ELF-1 (cell line): ENCODE measurements at regions not wholly inside any gene's neighbourhood (a gene's known extent, or its start where the extent isn't known, plus 50 kb on each side); places are given as distances from the start of the nearest gene placed in this dataset.

Source experiments
- DNase-seq: peaks from one replicate; pipeline ENCODE4 v3.0.0-alpha.2; 2016; ENCODE audit warnings: low read depth, low spot score

DNA sequence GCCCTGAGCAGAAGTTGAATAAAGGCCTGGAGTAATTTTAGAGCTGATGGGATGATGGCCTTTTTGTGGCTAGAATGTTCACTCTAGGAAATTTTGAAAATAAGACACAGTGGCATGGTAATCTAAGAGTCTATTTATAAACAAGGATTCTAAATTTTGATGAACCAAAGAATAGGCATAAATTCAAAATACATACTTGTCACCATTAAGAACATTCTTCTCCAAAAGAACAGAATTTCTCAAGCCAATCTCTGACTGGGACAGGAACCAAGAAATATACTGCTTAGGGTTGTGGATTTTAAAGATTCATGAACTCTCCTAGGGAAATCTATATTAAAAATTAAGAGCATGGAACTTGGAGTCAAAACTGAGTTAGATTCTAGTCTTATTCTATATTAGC lies 98.2 kb upstream of the SETBP1 start:
- DNase-seq = no peak

DNA sequence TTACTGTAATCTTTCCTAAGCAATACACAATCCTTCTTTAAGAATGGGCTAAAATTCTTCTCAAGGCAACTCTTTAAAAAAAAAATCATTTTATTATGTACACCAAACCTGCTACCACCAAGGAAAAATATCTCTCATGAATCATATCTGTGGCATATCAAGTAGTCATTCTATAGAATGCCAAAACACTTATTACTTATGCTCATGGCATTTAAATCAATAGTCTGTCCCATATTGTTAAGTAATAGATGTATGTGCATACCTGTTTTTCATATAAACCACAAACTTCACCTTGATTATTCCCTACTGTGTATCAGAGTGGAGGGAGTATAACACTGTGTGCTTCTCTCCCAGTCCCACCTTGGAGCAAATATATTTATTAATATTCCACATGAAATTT lies 95.8 kb upstream of the SETBP1 start:
- DNase-seq = no peak

DNA sequence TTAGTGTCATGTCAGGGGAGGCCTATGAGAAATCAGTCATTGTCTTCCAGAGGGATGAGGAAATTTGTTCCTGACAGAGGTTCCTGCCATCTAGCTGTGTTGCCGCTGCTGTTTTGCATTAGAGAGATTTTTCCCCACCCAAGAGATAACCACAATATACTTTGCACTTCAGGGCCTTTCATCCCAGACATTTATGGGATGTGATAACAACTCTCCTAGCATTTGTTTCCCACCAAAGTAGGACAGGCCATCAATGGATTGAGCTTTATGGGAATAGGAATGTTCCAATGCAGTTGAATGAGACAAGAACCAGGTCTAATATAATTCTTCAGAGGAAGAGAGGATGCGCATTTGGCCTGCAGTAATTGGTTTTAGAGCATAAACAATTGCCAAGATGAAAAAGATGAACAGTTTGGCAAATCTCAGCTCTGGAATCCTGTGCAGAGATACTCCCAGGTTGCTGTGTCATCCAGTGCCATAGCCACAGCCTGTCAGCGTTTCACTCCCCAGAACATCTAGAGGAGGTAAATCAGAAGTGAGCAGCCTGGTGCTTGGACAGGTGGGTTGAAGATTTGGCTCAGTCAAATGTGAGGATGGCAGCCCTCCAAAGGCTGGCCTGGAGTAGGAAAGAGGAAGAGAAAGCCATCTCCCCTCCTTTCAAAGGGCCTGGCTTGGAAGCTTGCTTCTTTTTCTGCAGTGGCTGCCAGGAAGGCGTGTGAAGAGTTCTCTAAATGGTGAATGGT lies 93.7 kb upstream of the SETBP1 start:
- DNase-seq = no peak

DNA sequence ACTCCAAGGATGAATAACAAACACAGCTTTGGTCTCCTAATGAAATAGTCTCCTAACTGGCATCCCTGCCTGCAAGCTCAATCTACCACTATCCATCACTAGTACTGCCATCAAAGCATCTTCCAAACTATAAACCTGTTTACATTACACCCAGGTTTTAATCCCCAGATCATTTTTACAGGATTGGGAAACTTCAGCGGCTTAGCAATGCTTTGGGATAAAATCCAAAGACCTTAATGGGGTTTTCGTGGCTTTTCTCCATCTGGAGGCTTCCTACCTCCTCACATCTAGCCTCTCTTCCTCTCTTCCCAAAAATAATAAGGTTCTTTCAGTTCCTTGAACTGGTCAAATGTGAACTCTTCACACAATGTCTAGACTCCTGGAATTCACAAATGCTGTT lies 92.2 kb upstream of the SETBP1 start:
- DNase-seq = no peak

DNA sequence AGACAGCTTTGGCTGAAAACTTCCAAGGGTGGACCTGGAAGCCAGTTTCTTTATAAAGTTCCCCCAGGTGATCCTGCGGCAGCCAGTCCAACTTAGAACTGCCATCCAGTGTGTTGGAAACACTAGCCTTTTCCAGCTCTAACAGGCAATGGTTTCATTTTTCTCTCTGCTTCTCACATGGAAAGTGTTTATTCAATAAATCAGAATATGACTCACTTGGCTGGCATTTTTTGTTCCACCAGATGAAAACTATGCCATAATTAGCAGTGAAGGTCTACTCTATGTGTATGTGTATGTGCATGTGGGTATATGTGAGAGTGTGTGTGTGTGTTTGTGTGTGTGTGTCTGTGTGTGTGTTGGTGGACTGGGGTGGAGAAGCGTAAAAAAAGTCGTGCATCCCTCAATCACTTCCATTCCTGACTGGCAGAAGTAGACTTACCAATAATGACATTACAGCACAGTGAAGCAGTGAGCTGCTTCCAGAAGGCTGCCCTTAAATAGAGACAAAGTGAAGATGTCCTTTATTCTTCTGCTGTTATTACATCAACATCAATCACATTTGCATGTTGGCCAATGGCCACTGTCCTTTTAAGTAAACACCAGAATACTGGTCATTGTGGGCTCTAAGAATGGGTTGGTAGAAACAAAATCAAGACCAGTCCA lies 90.9 kb upstream of the SETBP1 start:
- DNase-seq = no peak

DNA sequence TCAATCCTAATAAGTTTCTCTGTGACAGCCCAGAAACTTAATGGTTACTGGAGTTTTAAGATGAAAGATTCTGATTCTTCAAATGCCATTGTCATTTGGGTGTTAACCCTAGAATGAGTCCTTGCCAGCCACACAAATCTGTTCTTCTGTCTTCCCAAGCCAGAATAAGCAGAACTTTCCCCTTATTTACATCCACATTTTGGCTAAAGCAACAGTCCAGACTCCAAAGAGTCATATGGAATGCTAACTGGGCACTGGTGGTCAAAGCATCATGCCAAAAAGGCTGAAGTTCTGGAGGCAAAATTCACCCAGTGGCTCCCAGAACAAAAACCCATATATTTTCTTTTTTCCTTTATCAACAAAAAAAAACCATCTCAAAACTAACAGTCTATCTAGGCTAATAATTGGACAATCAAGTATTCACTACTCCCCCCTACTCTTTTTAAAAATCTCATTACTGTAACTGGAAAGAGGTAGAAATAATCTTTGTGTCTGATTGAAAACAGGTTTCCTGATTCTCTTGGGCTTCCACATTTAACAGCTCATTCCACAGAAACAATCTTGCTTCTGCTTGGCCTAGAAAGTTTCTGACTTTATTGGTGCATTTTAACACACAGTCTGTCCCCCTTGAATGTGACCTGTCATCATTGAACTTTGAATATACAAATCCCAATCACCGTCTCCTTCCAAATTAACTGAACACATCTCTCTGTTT lies 89.6 kb upstream of the SETBP1 start:
- no peak for DNase-seq

DNA sequence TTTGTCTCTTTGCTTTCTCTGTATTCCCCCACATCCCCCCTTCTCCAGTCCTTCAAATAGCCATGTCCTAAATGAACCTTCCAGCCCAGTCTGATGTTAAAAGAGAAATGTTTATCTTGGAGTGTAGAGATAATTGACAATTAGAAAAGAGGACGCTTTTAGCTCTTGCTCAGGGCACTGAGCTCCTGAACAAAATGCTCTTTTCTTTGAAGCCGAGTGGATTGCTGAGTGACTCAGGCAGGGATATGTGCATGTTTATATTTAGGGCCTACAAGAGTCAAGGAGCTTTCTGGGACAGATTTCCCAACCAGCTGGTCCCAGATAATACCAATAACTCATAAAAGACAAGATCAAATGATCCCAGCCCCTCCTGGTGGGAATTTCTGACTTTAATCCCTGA lies 88.0 kb upstream of the SETBP1 start:
- DNase-seq = peak; percentile 27

DNA sequence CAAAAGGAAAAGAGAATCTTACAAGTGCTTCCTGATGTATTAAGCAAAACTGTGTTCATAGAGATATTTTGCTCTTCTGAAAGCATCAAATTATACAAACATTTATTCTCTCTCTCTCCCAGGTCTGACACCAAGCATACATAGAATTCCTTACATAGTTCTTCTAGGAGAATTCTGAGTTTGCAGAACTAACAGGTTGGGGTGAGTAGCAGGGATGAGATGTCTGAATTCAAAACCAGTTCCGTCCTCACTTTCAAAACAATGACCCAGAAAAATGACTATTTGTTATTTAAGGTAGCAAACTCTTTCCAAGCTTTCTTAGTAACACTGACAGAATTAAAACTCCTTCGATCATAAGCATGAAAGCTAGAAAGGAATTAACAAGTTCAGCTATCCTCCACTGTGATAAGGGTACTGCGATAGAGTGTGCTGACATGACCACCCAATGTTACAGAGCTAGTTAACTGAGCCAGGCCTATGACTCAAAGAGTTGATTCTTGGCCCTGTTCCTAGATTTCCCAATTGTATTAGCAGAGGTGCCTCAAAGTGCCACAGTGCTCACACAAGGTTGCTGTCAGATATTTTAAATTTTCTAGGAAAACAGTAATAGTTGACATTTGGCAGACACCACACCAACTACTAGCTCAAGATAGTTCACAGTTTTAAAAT lies 85.8 kb upstream of the SETBP1 start:
- DNase-seq = no peak

DNA sequence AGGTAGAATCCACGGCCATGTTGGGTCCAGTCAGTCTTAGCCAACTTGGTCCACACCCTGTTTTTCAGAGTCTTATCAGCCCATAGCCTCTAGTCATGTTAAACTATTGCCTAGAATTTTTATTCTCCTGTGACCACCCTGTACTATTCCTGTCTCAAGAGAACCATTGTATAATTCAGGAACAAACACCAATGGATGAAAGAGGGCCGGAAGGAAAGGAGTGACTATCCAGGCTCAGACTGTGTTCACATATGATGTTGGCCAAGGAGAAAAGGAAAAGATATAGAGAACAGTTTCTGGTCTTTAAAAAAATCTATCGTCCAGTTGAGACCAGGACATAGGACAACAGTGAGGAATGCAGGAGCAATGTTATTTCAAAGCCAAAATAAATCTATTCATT lies 82.9 kb upstream of the SETBP1 start:
- DNase-seq = no peak

DNA sequence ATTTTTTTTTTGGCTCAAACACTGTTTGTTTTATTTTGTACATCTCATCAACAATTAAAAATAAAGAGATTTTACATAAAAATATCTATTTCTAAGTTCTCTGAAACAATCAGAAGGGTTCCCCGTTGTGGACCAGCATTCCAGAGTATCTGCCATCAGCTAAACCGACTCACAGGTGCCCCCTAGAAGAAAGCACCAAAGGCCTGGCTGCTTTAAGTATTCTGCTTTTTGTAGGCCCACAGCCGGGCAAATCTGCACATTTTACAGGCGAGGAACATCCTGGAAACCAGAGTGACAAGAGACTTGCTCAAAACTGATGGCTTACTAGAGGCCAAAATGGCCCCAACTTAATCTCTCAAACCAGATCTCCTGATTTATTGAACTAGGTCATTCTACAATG lies 82.2 kb upstream of the SETBP1 start:
- DNase-seq = no peak

DNA sequence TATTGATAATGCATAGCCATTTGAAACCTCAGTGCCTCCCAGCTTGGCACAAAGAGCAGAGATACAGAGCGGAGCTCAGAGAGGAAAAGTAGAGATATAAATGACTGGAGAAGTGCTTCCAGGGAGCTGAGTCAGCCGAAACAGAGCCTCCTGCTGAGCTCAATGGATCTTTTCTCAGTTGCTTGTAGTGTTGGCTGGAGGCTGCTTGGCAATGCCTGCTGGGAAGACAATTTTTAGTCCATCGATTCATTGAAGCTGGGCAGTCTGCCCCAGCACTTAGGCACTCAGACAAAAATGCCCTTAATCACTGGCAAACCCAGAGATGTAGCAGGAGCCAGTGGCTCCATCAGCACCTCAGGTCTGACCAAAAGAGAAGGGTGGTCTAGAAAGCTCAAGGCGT lies 81.3 kb upstream of the SETBP1 start:
- peak; percentile 39 for DNase-seq

DNA sequence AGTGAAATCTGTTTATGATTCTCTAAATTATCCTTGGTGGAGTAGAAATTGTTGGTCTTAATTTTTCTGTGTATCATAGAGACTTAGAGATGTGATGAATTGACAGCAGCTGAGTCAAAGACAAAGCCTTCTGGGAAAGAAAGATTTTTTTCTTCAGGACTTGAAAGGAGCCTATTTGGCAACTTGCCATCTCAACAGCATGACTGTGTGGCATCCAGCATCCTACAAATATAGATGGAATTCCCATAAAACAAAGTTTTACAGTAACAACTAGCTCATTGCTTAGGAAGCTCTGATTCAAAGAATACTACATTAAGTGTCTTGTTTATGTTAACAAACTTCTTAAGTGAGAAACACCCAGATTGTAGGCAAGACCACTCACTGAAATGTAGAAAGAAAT lies 79.2 kb upstream of the SETBP1 start:
- no peak for DNase-seq

DNA sequence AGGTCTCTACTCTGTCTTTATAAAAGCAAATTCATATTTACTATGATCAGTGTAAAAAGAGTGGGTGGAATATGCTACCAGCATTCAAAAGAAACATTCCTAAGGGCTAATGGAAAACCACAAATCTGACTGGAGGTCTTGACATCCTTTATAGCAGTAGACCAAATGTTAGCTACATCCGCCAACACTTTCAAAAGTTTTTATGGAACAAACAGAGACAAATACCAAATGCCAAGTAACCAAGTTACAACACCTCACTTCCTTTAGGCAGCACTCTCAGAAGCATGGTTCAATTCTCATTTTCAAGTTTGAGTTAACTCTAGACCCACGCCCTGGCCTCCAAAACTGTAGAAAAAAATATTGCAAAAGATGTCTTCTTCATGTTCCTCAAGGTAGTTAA lies 78.3 kb upstream of the SETBP1 start:
- no peak for DNase-seq

DNA sequence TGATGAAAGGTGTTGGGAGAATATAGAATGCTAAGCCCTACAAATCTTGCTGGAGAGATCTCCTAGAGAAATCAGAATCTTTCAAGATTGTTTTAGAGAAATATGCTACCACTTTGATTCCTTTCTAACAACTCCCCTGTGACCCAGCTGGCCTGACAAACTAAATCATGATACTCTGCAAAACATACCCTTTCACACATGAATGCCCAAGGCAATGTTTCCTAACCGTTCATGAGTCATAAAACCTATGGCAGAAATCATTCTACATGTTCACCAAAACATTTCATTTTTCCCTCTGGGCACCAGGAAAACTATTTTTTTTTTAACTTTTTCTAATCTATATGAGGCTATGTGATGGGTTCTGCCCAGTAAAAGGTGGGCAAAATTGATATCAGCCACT lies 77.8 kb upstream of the SETBP1 start:
- DNase-seq = no peak

DNA sequence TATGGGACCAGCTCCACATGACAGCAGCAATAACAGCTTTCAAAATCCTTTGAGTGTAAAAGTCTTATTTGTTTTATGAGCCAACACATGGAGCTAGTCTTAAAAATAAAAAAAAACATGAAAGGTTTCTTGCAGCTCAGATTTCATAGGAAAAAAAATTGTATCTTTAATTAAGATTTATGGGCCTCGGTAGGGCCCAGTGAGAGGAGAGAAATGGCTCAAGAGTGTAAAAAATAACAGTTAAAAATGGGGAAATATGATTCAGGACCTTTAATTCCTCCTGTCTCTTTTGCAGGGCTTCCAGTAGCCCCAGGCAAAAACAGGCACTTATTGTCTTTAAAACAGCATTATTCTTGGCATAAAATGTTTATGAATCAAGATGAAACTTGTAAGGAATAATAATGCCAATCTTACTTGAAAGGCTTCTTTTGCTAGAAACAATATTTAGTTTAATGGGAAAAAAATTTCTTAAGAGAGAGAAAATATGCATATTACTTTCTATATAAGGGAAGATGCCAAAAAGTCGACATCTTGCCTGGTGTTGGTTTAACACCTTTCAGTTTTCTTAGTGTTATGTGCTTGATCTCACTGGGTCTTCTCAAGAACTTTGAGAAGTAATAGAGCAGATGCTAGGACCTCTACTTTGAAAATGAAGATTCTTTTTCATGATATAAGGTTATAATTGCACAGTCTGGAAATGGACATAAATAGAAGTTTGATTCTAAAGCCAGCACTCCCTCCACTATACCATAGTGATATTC lies 71.3 kb upstream of the SETBP1 start:
- no peak for DNase-seq

DNA sequence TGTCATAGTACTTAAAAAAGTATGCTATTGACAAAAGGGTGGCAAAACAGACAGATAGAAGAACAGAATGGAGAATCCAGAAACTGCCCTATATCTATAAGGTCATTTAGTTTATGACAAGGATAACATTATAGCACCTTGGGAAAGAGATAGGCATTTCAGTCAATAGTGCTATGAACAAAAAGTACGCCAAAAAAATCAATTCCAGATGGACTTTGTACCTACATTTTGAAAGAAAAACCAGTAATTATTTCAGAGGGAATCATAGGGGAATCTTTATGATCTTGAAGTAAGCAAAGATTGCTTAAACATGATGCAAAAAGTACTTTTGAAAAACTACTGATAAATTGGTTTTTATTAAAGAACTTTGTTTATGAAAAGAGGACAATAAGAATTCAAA lies 59.9 kb upstream of the SETBP1 start:
- DNase-seq = no peak

DNA sequence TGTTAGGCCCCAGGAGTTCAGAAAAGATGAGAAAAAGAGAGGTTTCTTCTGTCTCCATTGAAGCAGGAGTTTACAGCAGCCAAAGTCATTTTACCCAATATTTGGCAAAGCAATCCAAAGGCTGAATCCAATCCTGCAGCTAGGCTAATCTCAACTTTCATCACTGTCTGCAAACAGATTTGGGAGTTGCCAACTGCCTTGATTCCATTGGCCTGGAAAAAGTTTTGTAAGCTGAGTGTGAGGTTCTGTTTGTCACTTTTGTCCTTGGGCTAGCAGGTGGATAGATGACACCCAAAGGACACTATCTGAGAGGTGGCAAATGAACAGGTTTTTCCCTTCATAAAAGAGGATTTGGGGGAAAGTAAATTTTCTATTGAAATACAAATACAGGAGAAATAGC lies 56.6 kb upstream of the SETBP1 start:
- no peak for DNase-seq

DNA sequence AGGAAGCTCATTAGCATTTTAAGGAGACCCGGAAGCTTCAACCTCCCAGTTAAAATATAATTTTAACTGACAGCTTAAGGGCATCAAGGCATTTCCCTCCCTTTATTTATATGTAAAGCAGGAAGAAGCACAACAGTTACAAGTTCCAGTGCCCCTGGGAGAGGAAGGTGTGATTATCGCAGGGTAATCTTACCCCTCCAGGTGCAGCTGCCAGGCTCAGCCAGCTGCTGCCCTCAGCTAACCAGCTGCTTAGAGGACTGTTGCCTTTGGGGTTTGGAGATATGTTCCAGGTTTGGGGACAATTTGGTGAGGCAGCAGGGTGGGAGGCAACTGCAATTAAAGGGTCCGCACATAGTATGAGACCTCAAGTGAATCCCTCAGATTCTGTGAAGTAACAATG lies 55.3 kb upstream of the SETBP1 start:
- no peak for DNase-seq

DNA sequence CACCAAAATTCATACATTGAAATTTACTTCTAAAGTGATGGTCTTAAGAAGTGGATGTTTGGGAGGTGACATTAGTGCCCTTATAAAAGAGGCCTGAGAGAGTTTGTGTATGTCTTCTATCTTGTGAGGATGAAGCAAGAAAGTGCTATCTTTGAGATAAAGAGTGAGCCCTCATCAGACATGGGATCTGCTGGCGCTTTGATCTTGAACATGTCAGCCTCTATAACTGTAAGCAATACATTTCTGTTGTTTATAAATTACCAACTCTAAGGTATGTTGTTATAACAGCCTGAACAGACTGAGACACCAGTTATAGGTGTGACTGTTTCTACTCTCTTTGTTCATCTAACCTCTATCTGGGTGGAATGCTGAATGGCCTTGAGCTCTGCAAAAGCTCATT lies 54.5 kb upstream of the SETBP1 start:
- no peak for DNase-seq

DNA sequence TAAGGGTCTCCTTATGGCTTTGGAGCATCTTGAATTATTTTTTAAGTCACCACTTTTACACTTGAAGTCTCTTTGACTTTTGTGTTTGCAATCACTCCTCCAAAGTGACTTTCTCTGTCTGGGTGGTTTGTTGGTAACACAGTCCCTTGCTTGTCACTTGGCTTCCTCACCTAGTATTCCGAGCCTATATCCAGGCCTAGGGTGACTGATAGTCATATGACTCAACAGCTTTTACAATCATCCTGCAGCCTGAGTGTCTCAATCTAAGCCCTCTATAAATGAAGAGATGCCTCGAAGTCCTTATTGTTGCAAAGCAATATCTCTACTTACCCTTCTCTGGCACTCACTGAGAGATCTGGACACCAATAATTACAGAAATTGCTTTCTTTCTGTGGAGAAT lies 53.9 kb upstream of the SETBP1 start:
- no peak for DNase-seq

DNA sequence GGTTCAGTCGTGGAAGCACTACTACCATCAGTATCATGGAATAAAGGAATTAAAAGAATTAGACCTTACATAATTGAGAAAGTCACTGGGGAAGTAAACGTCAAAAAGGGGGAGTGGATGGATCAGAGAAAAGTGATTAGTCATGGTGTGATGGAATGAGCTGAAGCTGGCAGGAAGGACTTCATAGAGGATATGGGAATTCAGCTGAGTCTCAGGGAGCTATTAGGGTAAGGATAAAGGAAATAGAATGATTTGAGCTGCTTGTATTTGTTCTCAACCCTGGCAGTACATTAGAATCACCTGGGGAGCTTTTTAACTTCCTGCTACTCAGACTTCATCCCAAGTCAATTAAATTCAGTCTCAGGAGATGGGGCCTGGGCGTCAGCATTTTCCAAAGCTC lies 53.4 kb upstream of the SETBP1 start:
- no peak for DNase-seq

DNA sequence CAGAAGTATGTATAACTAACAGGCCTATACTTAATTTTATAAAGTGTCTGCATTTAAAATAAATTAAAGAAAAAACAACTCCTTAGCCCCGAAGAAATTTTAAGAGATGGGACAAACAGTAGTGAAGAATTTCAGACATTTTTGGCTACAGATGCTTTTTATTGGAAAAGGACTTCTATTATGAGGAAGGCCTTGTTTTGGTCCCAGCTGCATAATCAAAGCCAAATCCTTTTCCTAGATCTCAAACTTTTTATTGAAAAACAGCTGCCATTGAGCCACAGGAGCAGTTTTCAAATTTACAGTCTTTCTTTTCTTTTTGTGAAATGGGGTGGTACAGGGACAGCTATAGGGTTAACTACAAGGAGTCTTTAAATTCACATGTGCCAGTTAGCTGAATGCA lies 51.3 kb upstream of the SETBP1 start:
- no peak for DNase-seq
